Memory B cell (primary cell): ENCODE measurements at regions not wholly inside any gene's neighbourhood (a gene's known extent, or its start where the extent isn't known, plus 50 kb on each side); places are given as distances from the start of the nearest gene placed in this dataset.

Experiments used
- ATAC-seq: fragments of 150-1000 bp; cut with Tn5 transposase; 2 replicates; pipeline ENCODE4 v1.10.0; 2021; ENCODE audit warnings: low read depth, mild to moderate bottlenecking, moderate library complexity
- DNase-seq, 2 donors: peaks; one replicate each; pipeline ENCODE4 v3.0.0; 2022; ENCODE audit warnings: low spot score in 2 of 2
- H3K27ac Mint-ChIP-seq: one replicate; pipeline ENCODE4 v1.8.0; 2022; ENCODE audit warnings: mild to moderate bottlenecking, moderate library complexity, mixed read lengths
- H3K27me3 Mint-ChIP-seq: one replicate; pipeline ENCODE4 v1.8.0; 2022; ENCODE audit warnings: mixed read lengths
- H3K36me3 Mint-ChIP-seq: one replicate; pipeline ENCODE4 v1.8.0; 2022; ENCODE audit warnings: mild to moderate bottlenecking, mixed read lengths
- H3K4me1 Mint-ChIP-seq: one replicate; pipeline ENCODE4 v1.8.0; 2022; ENCODE audit warnings: mixed read lengths
- H3K4me3 Mint-ChIP-seq: one replicate; pipeline ENCODE4 v1.8.0; 2022; ENCODE audit warnings: mild to moderate bottlenecking, moderate library complexity, mixed read lengths
- H3K9me3 Mint-ChIP-seq: one replicate; pipeline ENCODE4 v1.8.0; 2022; ENCODE audit warnings: mixed read lengths

DNA sequence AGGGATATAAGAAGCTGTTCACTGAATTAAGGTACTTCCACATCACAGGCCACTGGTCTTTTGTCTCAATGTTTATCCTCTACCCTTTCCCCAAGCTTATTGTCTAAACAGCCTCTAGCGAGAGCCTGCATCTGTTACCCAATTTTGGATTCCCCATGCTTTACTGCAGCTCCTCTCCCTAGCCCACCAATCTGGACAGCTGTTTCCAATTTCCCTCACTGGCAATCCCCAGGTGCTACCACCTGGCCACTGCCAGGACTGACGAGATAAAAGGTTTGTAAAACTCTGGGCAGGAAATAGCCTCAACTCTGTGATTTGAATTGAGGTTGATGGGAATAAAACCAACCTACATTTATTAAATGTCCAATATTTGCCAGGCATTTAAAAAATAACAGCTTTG lies 58.0 kb upstream of the TEX9 start:
- H3K4me3 Mint-ChIP-seq: no peak overlapping the region
- H3K4me1 Mint-ChIP-seq: peaks cover 3% of the 10 kb centered on the region
- no peak overlapping the region for H3K27ac Mint-ChIP-seq
- DNase-seq (no peak), ATAC-seq (no peak)
- H3K36me3 Mint-ChIP-seq: no peaks in the 10 kb centered on the region
- H3K27me3 Mint-ChIP-seq: no peaks in the 10 kb centered on the region
- peaks cover 5% of the 10 kb centered on the region for H3K9me3 Mint-ChIP-seq

GRCh38 chr15:56298723-56299122 lies 55.0 kb upstream of the RFX7 start:
- ATAC-seq (no peak), DNase-seq (no peak)
- H3K4me3 Mint-ChIP-seq: no peak overlapping the region
- H3K27me3 Mint-ChIP-seq: no peaks in the 10 kb centered on the region
- H3K36me3 Mint-ChIP-seq: peaks cover 2% of the 10 kb centered on the region
- H3K4me1 Mint-ChIP-seq: peaks cover 4% of the 10 kb centered on the region
- no peak overlapping the region for H3K27ac Mint-ChIP-seq
- H3K9me3 Mint-ChIP-seq: peaks cover 6% of the 10 kb centered on the region

DNA sequence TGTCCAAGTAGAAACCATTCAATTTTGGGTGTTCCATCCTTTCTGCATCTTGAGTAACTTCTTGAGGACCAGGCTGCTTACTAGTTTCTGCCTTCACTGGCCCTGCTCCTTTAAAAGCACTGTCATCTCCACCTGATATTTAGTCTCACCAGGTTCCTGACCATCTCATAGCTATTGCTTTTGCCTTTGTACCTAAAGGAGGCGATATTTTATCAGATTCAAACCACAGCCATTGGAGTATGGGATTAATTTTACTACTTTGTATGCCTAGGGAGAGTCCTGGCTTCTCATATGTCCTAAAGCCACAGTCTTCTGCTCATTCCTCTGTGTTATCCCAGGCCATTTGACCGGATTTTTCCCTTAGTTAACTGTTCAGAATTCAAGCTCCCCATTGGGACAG lies 51.8 kb upstream of the RFX7 start:
- H3K4me3 Mint-ChIP-seq: no peak overlapping the region
- ATAC-seq: no peak
- H3K9me3 Mint-ChIP-seq: no peaks in the 10 kb centered on the region
- H3K27ac Mint-ChIP-seq: no peak overlapping the region
- peaks cover 4% of the 10 kb centered on the region for H3K4me1 Mint-ChIP-seq
- H3K27me3 Mint-ChIP-seq: no peaks in the 10 kb centered on the region
- H3K36me3 Mint-ChIP-seq: no peaks in the 10 kb centered on the region
- DNase-seq: no peak

- Mint-ChIP-seq H3K27ac (no peak overlapping the region), H3K4me1 (peaks cover 4% of the 10 kb centered on the region), H3K9me3 (peaks cover 4% of the 10 kb centered on the region), H3K4me3 (no peak overlapping the region), H3K27me3 (no peaks in the 10 kb centered on the region), H3K36me3 (peaks cover 4% of the 10 kb centered on the region)
- DNase-seq (no peak), ATAC-seq (peak; percentile 26)
Measured at GRCh38 chr15:56293495-56294292, 50.0 kb upstream of the RFX7 start.
